ENCODE measurements at regions not wholly inside any gene's neighbourhood (a gene's known extent, or its start where the extent isn't known, plus 50 kb on each side); places are given as distances from the start of the nearest gene placed in this dataset.

DNA sequence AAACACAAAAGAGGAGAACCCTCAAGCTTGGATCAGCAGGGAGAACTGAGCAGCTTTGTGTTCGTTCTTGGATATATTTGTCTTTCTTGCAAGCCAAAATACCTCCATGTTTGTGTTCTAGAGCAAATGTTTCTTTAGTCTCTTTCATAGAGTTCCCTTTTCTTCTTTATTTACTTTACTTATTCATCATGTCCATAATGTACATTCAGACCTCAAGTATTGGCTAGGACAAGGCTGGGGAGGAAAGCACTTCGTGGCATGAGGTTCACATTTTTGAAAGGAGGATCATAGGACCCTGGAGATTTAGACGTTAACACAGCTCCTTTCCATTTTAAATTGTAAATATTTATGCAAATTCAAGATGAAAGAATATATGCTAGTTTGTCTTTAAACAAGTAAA, 590.2 kb upstream of the MEF2C start:
- TF ChIP-seq, protein P1, sequence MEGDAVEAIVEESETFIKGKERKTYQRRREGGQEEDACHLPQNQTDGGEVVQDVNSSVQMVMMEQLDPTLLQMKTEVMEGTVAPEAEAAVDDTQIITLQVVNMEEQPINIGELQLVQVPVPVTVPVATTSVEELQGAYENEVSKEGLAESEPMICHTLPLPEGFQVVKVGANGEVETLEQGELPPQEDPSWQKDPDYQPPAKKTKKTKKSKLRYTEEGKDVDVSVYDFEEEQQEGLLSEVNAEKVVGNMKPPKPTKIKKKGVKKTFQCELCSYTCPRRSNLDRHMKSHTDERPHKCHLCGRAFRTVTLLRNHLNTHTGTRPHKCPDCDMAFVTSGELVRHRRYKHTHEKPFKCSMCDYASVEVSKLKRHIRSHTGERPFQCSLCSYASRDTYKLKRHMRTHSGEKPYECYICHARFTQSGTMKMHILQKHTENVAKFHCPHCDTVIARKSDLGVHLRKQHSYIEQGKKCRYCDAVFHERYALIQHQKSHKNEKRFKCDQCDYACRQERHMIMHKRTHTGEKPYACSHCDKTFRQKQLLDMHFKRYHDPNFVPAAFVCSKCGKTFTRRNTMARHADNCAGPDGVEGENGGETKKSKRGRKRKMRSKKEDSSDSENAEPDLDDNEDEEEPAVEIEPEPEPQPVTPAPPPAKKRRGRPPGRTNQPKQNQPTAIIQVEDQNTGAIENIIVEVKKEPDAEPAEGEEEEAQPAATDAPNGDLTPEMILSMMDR (IDR thresholded peaks at IDR 0.05): no peak
- TF ChIP-seq ZFX (IDR thresholded peaks at IDR 0.05; ENCODE audit: borderline replicate concordance): no peak
